T follicular helper cell (primary cell): ENCODE measurements at regions not wholly inside any gene's neighbourhood (a gene's known extent, or its start where the extent isn't known, plus 50 kb on each side); places are given as distances from the start of the nearest gene placed in this dataset.

Source experiments
- DNase-seq: peaks from one replicate; pipeline ENCODE4 v3.0.0-alpha.2; 2020; ENCODE audit warnings: low read depth

- DNase-seq: no peak
Observed at GRCh38 chr22:47576908-47577307, 814.5 kb downstream of the TBC1D22A start.

- DNase-seq: no peak
Observed at GRCh38 chr22:47575291-47575690, 812.8 kb downstream of the TBC1D22A start.

GRCh38 chr22:47574556-47574955 lies 812.1 kb downstream of the TBC1D22A start:
- no peak for DNase-seq

GRCh38 chr22:47573141-47573540 lies 810.7 kb downstream of the TBC1D22A start:
- no peak for DNase-seq

GRCh38 chr22:47572443-47572842 lies 810.0 kb downstream of the TBC1D22A start:
- no peak for DNase-seq

- no peak for DNase-seq
Observed at GRCh38 chr22:47571616-47572015, 809.2 kb downstream of the TBC1D22A start.

- DNase-seq: no peak
Observed at GRCh38 chr22:47570851-47571250, 808.4 kb downstream of the TBC1D22A start.

GRCh38 chr22:47570300-47570685 lies 807.8 kb downstream of the TBC1D22A start:
- DNase-seq: no peak

- no peak for DNase-seq
Observed at GRCh38 chr22:47569389-47570299, 807.2 kb downstream of the TBC1D22A start.

- DNase-seq: no peak
Observed at GRCh38 chr22:47568700-47569099, 806.2 kb downstream of the TBC1D22A start.

GRCh38 chr22:47567126-47568090 lies 805.0 kb downstream of the TBC1D22A start:
- DNase-seq: no peak

- DNase-seq: no peak
Observed at GRCh38 chr22:47566491-47566890, 804.0 kb downstream of the TBC1D22A start.

GRCh38 chr22:47565607-47566006 lies 803.2 kb downstream of the TBC1D22A start:
- no peak for DNase-seq

- DNase-seq: no peak
Observed at GRCh38 chr22:47564651-47565434, 802.4 kb downstream of the TBC1D22A start.

GRCh38 chr22:47564158-47564450 lies 801.7 kb downstream of the TBC1D22A start:
- DNase-seq: no peak

- no peak for DNase-seq
Observed at GRCh38 chr22:47563406-47564157, 801.1 kb downstream of the TBC1D22A start.

- no peak for DNase-seq
Observed at GRCh38 chr22:47561766-47562165, 799.3 kb downstream of the TBC1D22A start.

GRCh38 chr22:47561115-47561675 lies 798.7 kb downstream of the TBC1D22A start:
- DNase-seq: no peak

- no peak for DNase-seq
Observed at GRCh38 chr22:47558828-47559700, 796.6 kb downstream of the TBC1D22A start.

GRCh38 chr22:47556473-47556872 lies 794.0 kb downstream of the TBC1D22A start:
- DNase-seq: no peak
